ENCODE measurements at regions not wholly inside any gene's neighbourhood (a gene's known extent, or its start where the extent isn't known, plus 50 kb on each side); places are given as distances from the start of the nearest gene placed in this dataset.

- Mint-ChIP-seq H3K4me3 (ENCODE audit: unreplicated experiment) (no peak overlapping the region), H3K9me3 (ENCODE audit: unreplicated experiment) (no peaks in the 10 kb centered on the region), H3K4me1 (ENCODE audit: low read depth, unreplicated experiment) (peaks cover 17% of the 10 kb centered on the region), H3K36me3 (ENCODE audit: unreplicated experiment) (no peaks in the 10 kb centered on the region), H3K27me3 (ENCODE audit: unreplicated experiment) (no peaks in the 10 kb centered on the region), H3K27ac (ENCODE audit: unreplicated experiment) (no peak overlapping the region)
- no peak for DNase-seq
- peak; percentile 46 for TF ChIP-seq CTCF (IDR thresholded peaks at IDR 0.05; ENCODE audit: partially characterized antibody, unreplicated experiment)
Observed at GRCh38 chr7:88429382-88429781, 122.7 kb upstream of the STEAP4 start.

GRCh38 chr7:88402529-88402928, 95.8 kb upstream of the STEAP4 start:
- DNase-seq, result no peak
- peaks cover 2% of the 10 kb centered on the region for H3K27me3 Mint-ChIP-seq (ENCODE audit: unreplicated experiment)
- H3K4me1 Mint-ChIP-seq (ENCODE audit: low read depth, unreplicated experiment), result no peaks in the 10 kb centered on the region
- H3K4me3 Mint-ChIP-seq (ENCODE audit: unreplicated experiment), result no peak overlapping the region
- no peak for TF ChIP-seq CTCF (IDR thresholded peaks at IDR 0.05; ENCODE audit: partially characterized antibody, unreplicated experiment)
- H3K9me3 Mint-ChIP-seq (ENCODE audit: unreplicated experiment), result no peaks in the 10 kb centered on the region
- peaks cover 3% of the 10 kb centered on the region for H3K36me3 Mint-ChIP-seq (ENCODE audit: unreplicated experiment)
- no peak overlapping the region for H3K27ac Mint-ChIP-seq (ENCODE audit: unreplicated experiment)

- Mint-ChIP-seq H3K36me3 (ENCODE audit: unreplicated experiment) (peaks cover 3% of the 10 kb centered on the region), H3K27me3 (ENCODE audit: unreplicated experiment) (peaks cover 2% of the 10 kb centered on the region), H3K4me3 (ENCODE audit: unreplicated experiment) (no peak overlapping the region), H3K4me1 (ENCODE audit: low read depth, unreplicated experiment) (no peaks in the 10 kb centered on the region), H3K27ac (ENCODE audit: unreplicated experiment) (no peak overlapping the region), H3K9me3 (ENCODE audit: unreplicated experiment) (no peaks in the 10 kb centered on the region)
- TF ChIP-seq CTCF (IDR thresholded peaks at IDR 0.05; ENCODE audit: partially characterized antibody, unreplicated experiment), result peak; percentile 71
- no peak for DNase-seq
Observed at GRCh38 chr7:88401009-88401623, 94.4 kb upstream of the STEAP4 start.

DNA sequence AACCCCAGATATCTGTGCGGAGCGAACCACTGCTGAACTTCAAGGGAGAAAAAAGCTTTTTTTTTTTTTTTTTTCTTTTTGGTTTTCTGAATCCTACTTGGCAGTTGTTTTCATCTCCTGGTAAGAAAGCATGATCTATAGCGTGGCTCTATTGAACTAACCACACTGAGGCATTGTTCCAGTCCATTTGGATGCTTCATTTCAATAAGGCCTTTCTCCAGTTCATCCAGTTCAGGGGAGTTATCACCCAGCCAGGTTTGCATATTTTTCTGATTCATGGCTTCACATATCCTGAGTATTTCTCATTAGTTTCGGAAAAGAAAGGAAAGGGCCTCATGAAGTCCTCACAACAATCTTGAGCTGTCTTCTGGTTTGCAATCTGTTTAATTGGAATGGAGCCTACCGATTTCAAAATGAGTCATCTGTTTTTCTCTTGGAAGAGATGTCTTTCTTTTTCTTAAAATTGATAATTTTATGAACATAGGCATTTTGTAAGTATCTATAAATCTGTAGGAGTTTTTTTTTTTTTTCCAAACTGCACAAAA, 93.1 kb upstream of the STEAP4 start:
- Mint-ChIP-seq H3K27ac (ENCODE audit: unreplicated experiment) (no peak overlapping the region), H3K36me3 (ENCODE audit: unreplicated experiment) (peaks cover 3% of the 10 kb centered on the region), H3K4me1 (ENCODE audit: low read depth, unreplicated experiment) (no peaks in the 10 kb centered on the region), H3K9me3 (ENCODE audit: unreplicated experiment) (no peaks in the 10 kb centered on the region), H3K27me3 (ENCODE audit: unreplicated experiment) (peaks cover 2% of the 10 kb centered on the region), H3K4me3 (ENCODE audit: unreplicated experiment) (no peak overlapping the region)
- no peak for DNase-seq
- no peak for TF ChIP-seq CTCF (IDR thresholded peaks at IDR 0.05; ENCODE audit: partially characterized antibody, unreplicated experiment)

- DNase-seq, result no peak
- Mint-ChIP-seq H3K27me3 (ENCODE audit: unreplicated experiment) (peaks cover 2% of the 10 kb centered on the region), H3K4me3 (ENCODE audit: unreplicated experiment) (no peak overlapping the region)
Observed at GRCh38 chr7:88399036-88399435, 92.3 kb upstream of the STEAP4 start.

More at GRCh38 chr7:88399036-88399435, 92.3 kb upstream of the STEAP4 start:
- no peaks in the 10 kb centered on the region for H3K9me3 Mint-ChIP-seq (ENCODE audit: unreplicated experiment)
- no peak overlapping the region for H3K27ac Mint-ChIP-seq (ENCODE audit: unreplicated experiment)
- H3K4me1 Mint-ChIP-seq (ENCODE audit: low read depth, unreplicated experiment), result no peaks in the 10 kb centered on the region
- peaks cover 3% of the 10 kb centered on the region for H3K36me3 Mint-ChIP-seq (ENCODE audit: unreplicated experiment)
- no peak for TF ChIP-seq CTCF (IDR thresholded peaks at IDR 0.05; ENCODE audit: partially characterized antibody, unreplicated experiment)
